ENCODE measurements at regions not wholly inside any gene's neighbourhood (a gene's known extent, or its start where the extent isn't known, plus 50 kb on each side); places are given as distances from the start of the nearest gene placed in this dataset.

DNA sequence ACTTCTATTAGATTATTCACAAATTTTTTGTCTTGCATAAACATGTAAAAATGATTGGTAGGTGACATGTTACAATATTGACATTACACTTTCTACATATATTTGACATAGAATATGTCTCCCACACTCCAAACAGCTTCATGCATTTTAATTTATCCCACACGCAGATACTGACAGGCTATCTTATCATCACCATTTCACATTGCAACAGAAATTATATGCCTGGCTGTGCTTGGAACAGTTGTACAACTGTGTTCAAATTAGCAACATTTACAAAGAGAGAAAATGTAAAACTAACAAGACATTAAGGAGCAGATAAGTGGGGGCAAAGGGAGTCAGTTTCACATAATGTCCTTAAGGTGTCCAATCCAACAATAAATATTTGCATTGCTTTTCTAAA lies 1208.5 kb downstream of the NSUN3 start:
- TF ChIP-seq YY1 (IDR thresholded peaks at IDR 0.05; ENCODE audit: insufficient read depth, insufficient read length) (no peak), SUZ12 (IDR thresholded peaks at IDR 0.05; ENCODE audit: extremely low read depth, insufficient read depth, insufficient read length) (no peak), ZNF274 (IDR thresholded peaks at IDR 0.05; ENCODE audit: low read depth, low read length) (no peak)
